GM13977 (cell line): ENCODE measurements at regions not wholly inside any gene's neighbourhood (a gene's known extent, or its start where the extent isn't known, plus 50 kb on each side); places are given as distances from the start of the nearest gene placed in this dataset.

Source experiments
- DNase-seq: peaks from one replicate; pipeline ENCODE4 v3.0.0; 2012; ENCODE audit warnings: low spot score
- CTCF ChIP-seq: IDR thresholded peaks from 2 replicates; pipeline ENCODE4 v1.5.1; 2012; ENCODE audit warnings: mild to moderate bottlenecking, control low read depth; ENCODE audit not compliant: insufficient read depth; ENCODE audit errors: extremely low read depth, missing control alignments
- in situ Hi-C: fragments of 300-500 bp; cut with MboI; formaldehyde crosslinking; loops from one replicate; pipeline ENCODE4 v1.12.0; 2022; ENCODE audit warnings: low sequenced_read_pairs, low pct_unique_long_range_greater_than_20kb, mixed read lengths, inconsistent platforms; ENCODE audit not compliant: unreplicated experiment

DNA sequence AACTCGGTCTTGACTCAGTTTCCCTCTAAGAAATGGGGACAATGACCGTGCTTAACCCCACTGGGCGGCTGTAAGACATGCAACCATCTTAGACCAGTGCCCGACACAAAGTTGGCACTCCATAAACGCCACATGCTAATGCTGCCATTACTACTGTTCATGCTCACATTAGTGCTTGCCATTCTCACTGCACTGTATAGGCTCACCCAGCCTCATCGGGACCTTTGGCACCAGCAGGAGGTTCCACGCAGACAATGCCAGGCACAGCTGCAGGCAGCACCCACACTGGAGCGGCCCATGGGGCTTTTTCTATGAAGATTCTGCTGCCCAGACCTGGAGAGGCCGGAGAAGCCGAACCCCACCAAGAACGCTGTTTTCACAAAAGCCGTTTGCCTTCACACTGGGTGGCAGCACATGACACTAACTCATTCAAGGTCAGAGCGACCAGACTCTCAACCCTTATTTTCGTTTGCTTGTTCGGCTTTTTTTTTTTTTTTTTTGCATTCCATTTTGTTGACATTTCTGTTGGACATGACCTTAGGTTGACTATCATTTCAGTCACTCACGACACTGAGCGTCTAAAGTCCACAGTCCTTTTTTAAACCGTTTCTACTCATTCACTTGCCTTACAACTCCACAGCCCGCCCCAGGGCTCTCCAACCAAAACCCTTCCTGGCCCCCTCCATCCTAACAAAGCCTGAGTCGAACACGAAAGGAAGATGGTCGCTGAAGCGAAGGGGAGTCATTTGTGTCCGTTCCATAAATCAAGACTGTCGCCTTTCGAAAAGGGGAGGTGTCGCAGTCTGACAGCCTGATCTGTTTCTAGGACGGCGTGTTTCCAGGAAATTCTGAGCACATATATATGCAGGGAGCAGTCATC lies 124.4 kb upstream of the RNF32 start:
- no peak for DNase-seq
- TF ChIP-seq CTCF: no peak
- in situ Hi-C loops: no loop called here

GRCh38 chr7:156514851-156515250 lies 125.7 kb upstream of the RNF32 start:
- in situ Hi-C loops: no loop called here
- no peak for DNase-seq
- TF ChIP-seq CTCF: no peak

DNA sequence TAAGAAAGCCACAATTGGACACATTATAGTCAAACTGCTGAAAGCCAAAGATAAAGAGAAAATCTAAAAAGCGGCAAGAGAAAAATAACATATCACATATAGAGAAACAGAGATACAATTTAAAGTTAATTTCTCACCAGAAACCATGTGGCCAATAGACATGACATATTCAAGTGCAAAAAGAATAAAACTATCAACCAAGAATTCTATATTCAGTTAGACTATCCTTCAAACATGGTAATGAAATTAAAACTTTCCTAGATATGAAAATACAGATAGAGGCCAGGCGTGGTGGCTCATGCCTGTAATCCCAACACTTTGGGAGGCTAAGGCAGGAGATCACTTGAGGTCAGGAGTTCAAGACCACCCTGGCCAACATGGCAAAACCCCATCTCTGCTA lies 129.1 kb upstream of the RNF32 start:
- DNase-seq: no peak
- TF ChIP-seq CTCF: no peak
- in situ Hi-C loops: no loop called here

DNA sequence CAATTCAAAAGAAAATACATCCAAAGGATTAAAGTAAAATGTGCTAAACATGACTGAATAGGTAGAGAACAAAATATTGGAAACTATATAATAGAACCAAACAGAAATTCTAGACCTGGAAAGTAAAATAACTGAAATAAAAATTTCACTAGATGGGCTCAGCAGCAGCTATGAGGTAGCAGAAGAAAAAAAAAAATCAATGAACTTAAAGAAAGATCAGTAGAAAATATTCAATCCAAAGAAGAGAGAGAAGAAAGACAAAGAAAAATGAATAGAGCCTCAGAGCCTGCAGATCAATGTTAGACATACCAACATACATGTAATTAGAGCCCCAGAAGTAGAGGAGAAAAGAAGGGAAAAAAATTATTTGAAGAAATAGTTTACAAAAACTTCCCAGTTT lies 129.6 kb upstream of the RNF32 start:
- TF ChIP-seq CTCF: no peak
- in situ Hi-C loops: no loop called here
- DNase-seq: no peak

DNA sequence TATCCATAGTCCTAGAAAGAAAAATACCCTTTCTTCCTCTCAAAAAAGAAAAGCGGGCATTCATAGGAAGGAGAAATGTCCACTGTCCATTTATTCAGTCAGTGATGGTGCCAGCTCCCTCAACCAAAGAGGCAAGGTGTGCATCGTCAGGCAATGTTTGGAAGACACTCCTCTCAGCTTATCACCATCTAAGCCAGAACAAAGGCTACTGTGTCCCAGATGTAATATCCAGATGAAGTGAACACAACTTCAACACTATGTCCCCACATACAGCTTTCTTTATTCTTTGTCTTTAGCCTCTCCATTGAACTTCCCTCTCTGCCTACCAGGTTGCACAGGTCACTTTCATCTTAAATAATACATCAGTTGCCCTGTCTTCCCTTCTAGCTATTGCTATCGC lies 131.4 kb upstream of the RNF32 start:
- TF ChIP-seq CTCF: no peak
- in situ Hi-C loops: no loop called here
- no peak for DNase-seq

DNA sequence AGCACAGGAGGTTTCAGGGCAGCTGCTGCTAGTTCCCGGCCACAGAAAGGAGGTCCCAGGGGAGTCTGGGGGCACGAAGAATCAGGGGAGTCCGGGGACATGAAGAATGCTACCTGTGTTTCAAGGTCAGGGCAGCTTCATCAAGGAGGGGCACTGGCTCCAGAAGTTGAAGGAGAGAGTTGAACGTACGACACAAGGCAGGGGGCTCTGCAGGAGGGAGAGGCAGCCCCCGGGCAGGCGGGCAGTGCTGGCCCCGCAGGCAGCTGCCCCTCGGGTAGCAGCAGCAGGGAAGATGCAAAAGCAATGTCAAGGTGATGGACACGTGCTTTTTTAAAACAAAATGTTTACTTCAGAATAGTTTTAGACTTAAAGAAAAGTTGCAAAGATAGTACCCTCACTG lies 134.7 kb upstream of the RNF32 start:
- in situ Hi-C loops: no loop called here
- TF ChIP-seq CTCF: no peak
- no peak for DNase-seq
